ENCODE measurements at regions not wholly inside any gene's neighbourhood (a gene's known extent, or its start where the extent isn't known, plus 50 kb on each side); places are given as distances from the start of the nearest gene placed in this dataset.

GRCh38 chr13:111595791-111596190 lies 275.3 kb downstream of the TEX29 start:
- no peak for TF ChIP-seq POLR2A (IDR thresholded peaks at IDR 0.05)
- TF ChIP-seq CTCF (IDR thresholded peaks at IDR 0.05): no peak
- Histone ChIP-seq H3K36me3 (no peaks in the 10 kb centered on the region), H3K27ac (no peak overlapping the region), H3K4me1 (no peaks in the 10 kb centered on the region), H3K9me3 (no peaks in the 10 kb centered on the region), H3K4me3 (no peak overlapping the region), H3K27me3 (no peaks in the 10 kb centered on the region)
- intact Hi-C loops (cut with DNase I; ENCODE audit: low total_unique reads): no loop called here
- DNase-seq: no peak

GRCh38 chr13:111597191-111597611 lies 276.8 kb downstream of the TEX29 start:
- H3K4me3 ChIP-seq: no peak overlapping the region
- intact Hi-C loops (cut with DNase I; ENCODE audit: low total_unique reads): no loop called here
- no peaks in the 10 kb centered on the region for H3K27me3 ChIP-seq
- no peak overlapping the region for H3K27ac ChIP-seq
- DNase-seq: no peak
- H3K9me3 ChIP-seq: no peaks in the 10 kb centered on the region
- no peaks in the 10 kb centered on the region for H3K36me3 ChIP-seq
- no peaks in the 10 kb centered on the region for H3K4me1 ChIP-seq
- TF ChIP-seq POLR2A (IDR thresholded peaks at IDR 0.05): no peak
- TF ChIP-seq CTCF (IDR thresholded peaks at IDR 0.05): no peak

GRCh38 chr13:111597618-111598017 lies 277.2 kb downstream of the TEX29 start:
- Histone ChIP-seq H3K4me1 (no peaks in the 10 kb centered on the region), H3K9me3 (no peaks in the 10 kb centered on the region), H3K27ac (no peak overlapping the region), H3K27me3 (no peaks in the 10 kb centered on the region), H3K36me3 (no peaks in the 10 kb centered on the region), H3K4me3 (no peak overlapping the region)
- intact Hi-C loops (cut with DNase I; ENCODE audit: low total_unique reads): no loop called here
- TF ChIP-seq CTCF (IDR thresholded peaks at IDR 0.05): no peak
- no peak for TF ChIP-seq POLR2A (IDR thresholded peaks at IDR 0.05)
- no peak for DNase-seq

GRCh38 chr13:111598747-111599146 lies 278.3 kb downstream of the TEX29 start:
- intact Hi-C loops (cut with DNase I; ENCODE audit: low total_unique reads): no loop called here
- Histone ChIP-seq H3K27ac (no peak overlapping the region), H3K9me3 (no peaks in the 10 kb centered on the region), H3K36me3 (no peaks in the 10 kb centered on the region), H3K4me1 (no peaks in the 10 kb centered on the region), H3K27me3 (no peaks in the 10 kb centered on the region), H3K4me3 (no peak overlapping the region)
- DNase-seq: no peak
- TF ChIP-seq POLR2A (IDR thresholded peaks at IDR 0.05): no peak
- no peak for TF ChIP-seq CTCF (IDR thresholded peaks at IDR 0.05)

- intact Hi-C loops (cut with DNase I; ENCODE audit: low total_unique reads): no loop called here
- Histone ChIP-seq H3K4me1 (no peaks in the 10 kb centered on the region), H3K36me3 (no peaks in the 10 kb centered on the region), H3K9me3 (no peaks in the 10 kb centered on the region), H3K4me3 (no peak overlapping the region), H3K27ac (no peak overlapping the region), H3K27me3 (no peaks in the 10 kb centered on the region)
- TF ChIP-seq CTCF (IDR thresholded peaks at IDR 0.05) (no peak), POLR2A (IDR thresholded peaks at IDR 0.05) (no peak)
- DNase-seq: no peak
These were observed 279.3 kb downstream of the TEX29 start for GRCh38 chr13:111599791-111600190.

Measured in uterus (tissue), 3 donors.